Panc1 (cell line): ENCODE measurements at regions not wholly inside any gene's neighbourhood (a gene's known extent, or its start where the extent isn't known, plus 50 kb on each side); places are given as distances from the start of the nearest gene placed in this dataset.

ENCODE experiments used
- ATAC-seq: fragments of 200-7000 bp; cut with Tn5 transposase; 2 replicates; pipeline ENCODE4 v1.9.1; 2020; ENCODE audit warnings: mild to moderate bottlenecking, moderate library complexity
- BruUV-seq: library from RNA; stranded (reverse); fragments of 400-500 nt; replicated peaks from 2 replicates; lab custom pipeline; 2021; lab: Mats Ljungman, UMichigan
- CTCF ChIA-PET: fragments of 300-600 bp; sonication (Branson Sonifier 250); formaldehyde crosslinking; loops from one replicate; lab custom pipeline; 2022; ENCODE audit warnings: antibody characterized with exemption; lab: Charles Lee
- POLR2A ChIA-PET: fragments of 300-600 bp; sonication (Branson Sonifier 250); formaldehyde crosslinking; loops from one replicate; lab custom pipeline; 2022; ENCODE audit warnings: antibody characterized with exemption; lab: Charles Lee
- DNase-seq: peaks from one replicate; pipeline ENCODE4 v3.0.0-alpha.2; 2010; ENCODE audit warnings: low read depth, low spot score
- H3K27ac ChIP-seq: 2 replicates; pipeline ENCODE4 v1.5.1; 2011; ENCODE audit warnings: mild to moderate bottlenecking, low read length, inconsistent platforms
- H3K27me3 ChIP-seq: fragments of 200-500 bp; sonication (Bioruptor generic); 2 replicates; pipeline ENCODE4 v1.6.0; 2014; ENCODE audit warnings: low read length, inconsistent platforms; ENCODE audit not compliant: control insufficient read depth, insufficient read depth
- H3K36me3 ChIP-seq: fragments of 200-500 bp; sonication (Bioruptor generic); 2 replicates; pipeline ENCODE4 v1.5.1; 2014; ENCODE audit warnings: inconsistent platforms, mild to moderate bottlenecking, low read length, moderate library complexity; ENCODE audit not compliant: control insufficient read depth, insufficient read depth
- H3K4me1 ChIP-seq: 2 replicates; pipeline ENCODE4 v1.5.1; 2011; ENCODE audit warnings: inconsistent platforms, mild to moderate bottlenecking, low read length, moderate library complexity; ENCODE audit not compliant: control insufficient read depth, insufficient read depth
- H3K4me3 ChIP-seq, 2 experiments: 2 replicates each; pipeline ENCODE4 v1.5.1; 2011 to 2012; ENCODE audit warnings: low read depth in 2 of 2, low read length in 2 of 2, mild to moderate bottlenecking in 2 of 2, inconsistent platforms in 1 of 2, moderate library complexity in 1 of 2
- H3K9me3 ChIP-seq: fragments of 200-500 bp; sonication (Bioruptor generic); 2 replicates; pipeline ENCODE4 v1.5.1; 2014; ENCODE audit warnings: low read depth, mild to moderate bottlenecking, inconsistent platforms, low read length, moderate library complexity; ENCODE audit not compliant: control insufficient read depth, insufficient read depth
- POLR2AphosphoS5 ChIP-seq: IDR thresholded peaks from 2 replicates; pipeline ENCODE4 v1.6.1; 2012; ENCODE audit warnings: mild to moderate bottlenecking, low read depth, low read length, moderate library complexity
- SIN3A ChIP-seq: IDR thresholded peaks from 2 replicates; pipeline ENCODE4 v1.6.1; 2012; ENCODE audit warnings: low read depth, mild to moderate bottlenecking, low read length, moderate library complexity, borderline replicate concordance; ENCODE audit not compliant: insufficient read depth
- TCF7L2 ChIP-seq: IDR thresholded peaks from 2 replicates; pipeline ENCODE4 v1.6.1; 2011; ENCODE audit warnings: mild to moderate bottlenecking, low read depth, low read length, inconsistent platforms
- in situ Hi-C: cut with HindIII; loops from 2 replicates; pipeline ENCODE4 v1.10.0; 2016; ENCODE audit warnings: low sequenced_read_pairs, low pct_unique_long_range_greater_than_20kb
- intact Hi-C: fragments of 100-400 bp; cut with micrococcal nuclease; formaldehyde crosslinking; loops from one replicate; pipeline ENCODE4 v1.10.0; 2022; ENCODE audit not compliant: unreplicated experiment
- TF ChIP-seq, protein P1 (sequence below): fragments of 450-650 bp; IDR thresholded peaks from 2 replicates; pipeline ENCODE4 v1.5.1; 2017; ENCODE audit warnings: mild to moderate bottlenecking
- TF ChIP-seq, protein P2 (sequence below), 2 experiments: IDR thresholded peaks; 2 replicates each; pipeline ENCODE4 v1.6.1; 2011 to 2012; ENCODE audit warnings: low read depth in 2 of 2, control low read depth in 1 of 2, low read length in 1 of 2, mild to moderate bottlenecking in 1 of 2, moderate library complexity in 1 of 2; ENCODE audit not compliant: insufficient read depth in 1 of 2

- Histone ChIP-seq H3K27me3 (no peaks in the 10 kb centered on the region), H3K9me3 (no peaks in the 10 kb centered on the region), H3K4me3 (no peak overlapping the region), H3K36me3 (no peaks in the 10 kb centered on the region), H3K4me1 (no peaks in the 10 kb centered on the region), H3K27ac (no peak overlapping the region)
- intact Hi-C loops, result no loop called here
- TF ChIP-seq SIN3A, result no peak
- TF ChIP-seq, protein P1, sequence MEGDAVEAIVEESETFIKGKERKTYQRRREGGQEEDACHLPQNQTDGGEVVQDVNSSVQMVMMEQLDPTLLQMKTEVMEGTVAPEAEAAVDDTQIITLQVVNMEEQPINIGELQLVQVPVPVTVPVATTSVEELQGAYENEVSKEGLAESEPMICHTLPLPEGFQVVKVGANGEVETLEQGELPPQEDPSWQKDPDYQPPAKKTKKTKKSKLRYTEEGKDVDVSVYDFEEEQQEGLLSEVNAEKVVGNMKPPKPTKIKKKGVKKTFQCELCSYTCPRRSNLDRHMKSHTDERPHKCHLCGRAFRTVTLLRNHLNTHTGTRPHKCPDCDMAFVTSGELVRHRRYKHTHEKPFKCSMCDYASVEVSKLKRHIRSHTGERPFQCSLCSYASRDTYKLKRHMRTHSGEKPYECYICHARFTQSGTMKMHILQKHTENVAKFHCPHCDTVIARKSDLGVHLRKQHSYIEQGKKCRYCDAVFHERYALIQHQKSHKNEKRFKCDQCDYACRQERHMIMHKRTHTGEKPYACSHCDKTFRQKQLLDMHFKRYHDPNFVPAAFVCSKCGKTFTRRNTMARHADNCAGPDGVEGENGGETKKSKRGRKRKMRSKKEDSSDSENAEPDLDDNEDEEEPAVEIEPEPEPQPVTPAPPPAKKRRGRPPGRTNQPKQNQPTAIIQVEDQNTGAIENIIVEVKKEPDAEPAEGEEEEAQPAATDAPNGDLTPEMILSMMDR, result no peak
- no peak for TF ChIP-seq TCF7L2
- TF ChIP-seq, protein P2, sequence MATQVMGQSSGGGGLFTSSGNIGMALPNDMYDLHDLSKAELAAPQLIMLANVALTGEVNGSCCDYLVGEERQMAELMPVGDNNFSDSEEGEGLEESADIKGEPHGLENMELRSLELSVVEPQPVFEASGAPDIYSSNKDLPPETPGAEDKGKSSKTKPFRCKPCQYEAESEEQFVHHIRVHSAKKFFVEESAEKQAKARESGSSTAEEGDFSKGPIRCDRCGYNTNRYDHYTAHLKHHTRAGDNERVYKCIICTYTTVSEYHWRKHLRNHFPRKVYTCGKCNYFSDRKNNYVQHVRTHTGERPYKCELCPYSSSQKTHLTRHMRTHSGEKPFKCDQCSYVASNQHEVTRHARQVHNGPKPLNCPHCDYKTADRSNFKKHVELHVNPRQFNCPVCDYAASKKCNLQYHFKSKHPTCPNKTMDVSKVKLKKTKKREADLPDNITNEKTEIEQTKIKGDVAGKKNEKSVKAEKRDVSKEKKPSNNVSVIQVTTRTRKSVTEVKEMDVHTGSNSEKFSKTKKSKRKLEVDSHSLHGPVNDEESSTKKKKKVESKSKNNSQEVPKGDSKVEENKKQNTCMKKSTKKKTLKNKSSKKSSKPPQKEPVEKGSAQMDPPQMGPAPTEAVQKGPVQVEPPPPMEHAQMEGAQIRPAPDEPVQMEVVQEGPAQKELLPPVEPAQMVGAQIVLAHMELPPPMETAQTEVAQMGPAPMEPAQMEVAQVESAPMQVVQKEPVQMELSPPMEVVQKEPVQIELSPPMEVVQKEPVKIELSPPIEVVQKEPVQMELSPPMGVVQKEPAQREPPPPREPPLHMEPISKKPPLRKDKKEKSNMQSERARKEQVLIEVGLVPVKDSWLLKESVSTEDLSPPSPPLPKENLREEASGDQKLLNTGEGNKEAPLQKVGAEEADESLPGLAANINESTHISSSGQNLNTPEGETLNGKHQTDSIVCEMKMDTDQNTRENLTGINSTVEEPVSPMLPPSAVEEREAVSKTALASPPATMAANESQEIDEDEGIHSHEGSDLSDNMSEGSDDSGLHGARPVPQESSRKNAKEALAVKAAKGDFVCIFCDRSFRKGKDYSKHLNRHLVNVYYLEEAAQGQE (IDR thresholded peaks at IDR 0.05; ENCODE audit: insufficient read depth in 1 of 2, low read depth in 2 of 2, low read length in 1 of 2), result no peak
- no peak for TF ChIP-seq POLR2AphosphoS5
- in situ Hi-C loops, result no loop called here
- POLR2A ChIA-PET, result no interaction called here
- no peak for ATAC-seq
- BruUV-seq, result no TSS peak
- CTCF ChIA-PET, result no interaction called here
- DNase-seq, result no peak
These were observed 406.9 kb upstream of the MAP3K7 start for GRCh38 chr6:90993770-90994169.

- ATAC-seq (no peak), DNase-seq (no peak)
- Histone ChIP-seq H3K27me3 (no peaks in the 10 kb centered on the region), H3K9me3 (no peaks in the 10 kb centered on the region), H3K4me1 (no peaks in the 10 kb centered on the region), H3K4me3 (no peak overlapping the region), H3K27ac (no peak overlapping the region), H3K36me3 (no peaks in the 10 kb centered on the region)
- POLR2A ChIA-PET, result no interaction called here
- no TSS peak for BruUV-seq
- TF ChIP-seq, protein P1, result no peak
- CTCF ChIA-PET, result no interaction called here
- in situ Hi-C loops (no loop called here), intact Hi-C loops (no loop called here)
These were observed 402.9 kb upstream of the MAP3K7 start for GRCh38 chr6:90989763-90990162.

- Histone ChIP-seq H3K27me3 (no peaks in the 10 kb centered on the region), H3K27ac (no peak overlapping the region), H3K9me3 (no peaks in the 10 kb centered on the region), H3K4me3 (no peak overlapping the region), H3K36me3 (no peaks in the 10 kb centered on the region), H3K4me1 (no peaks in the 10 kb centered on the region)
- no peak for ATAC-seq
- TF ChIP-seq, protein P2 (IDR thresholded peaks at IDR 0.05; ENCODE audit: insufficient read depth in 1 of 2, low read depth in 2 of 2, low read length in 1 of 2), result no peak
- no peak for TF ChIP-seq TCF7L2
- TF ChIP-seq POLR2AphosphoS5, result no peak
- TF ChIP-seq, protein P1, result no peak
- no peak for TF ChIP-seq SIN3A
- intact Hi-C loops, result no loop called here
- BruUV-seq, result no TSS peak
- in situ Hi-C loops, result no loop called here
- CTCF ChIA-PET, result no interaction called here
- DNase-seq, result no peak
- POLR2A ChIA-PET, result no interaction called here
These were observed 397.2 kb upstream of the MAP3K7 start for GRCh38 chr6:90984066-90984465.
